PC-9 (cell line): ENCODE measurements at regions not wholly inside any gene's neighbourhood (a gene's known extent, or its start where the extent isn't known, plus 50 kb on each side); places are given as distances from the start of the nearest gene placed in this dataset.

Experiments
- EZH2 ChIP-seq: fragments of 200-600 bp; sonication (generic); IDR thresholded peaks from 2 replicates; pipeline ENCODE4 v1.8.0; 2017; ENCODE audit warnings: antibody characterized with exemption, low read depth
- TF ChIP-seq, protein P1 (sequence below): fragments of 200-600 bp; sonication (generic); conservative IDR thresholded peaks from 2 replicates; pipeline ENCODE4 v1.6.1; 2017; ENCODE audit warnings: mixed run types, antibody characterized with exemption, mild to moderate bottlenecking, moderate library complexity

DNA sequence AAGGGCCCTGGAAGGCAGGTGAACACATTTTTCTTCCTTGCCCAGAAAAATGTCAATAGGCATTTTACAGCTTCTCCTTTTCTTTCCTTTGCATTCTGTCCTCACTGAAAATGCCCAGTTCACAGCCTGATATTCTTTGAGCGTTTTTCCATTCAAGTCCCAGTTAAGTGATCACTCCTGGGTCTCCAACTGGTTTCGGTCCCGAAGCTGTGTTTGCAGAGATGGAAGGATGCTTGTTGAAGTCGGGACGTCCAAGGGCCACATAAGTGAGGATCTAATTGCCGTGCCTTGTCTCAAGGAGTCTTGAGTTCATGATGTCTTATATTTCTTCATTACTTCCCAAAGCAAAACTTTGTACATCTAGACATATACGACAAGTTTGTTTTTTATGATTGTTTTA lies 208.7 kb upstream of the PRKCQ start:
- no peak for TF ChIP-seq EZH2
- TF ChIP-seq, protein P1, sequence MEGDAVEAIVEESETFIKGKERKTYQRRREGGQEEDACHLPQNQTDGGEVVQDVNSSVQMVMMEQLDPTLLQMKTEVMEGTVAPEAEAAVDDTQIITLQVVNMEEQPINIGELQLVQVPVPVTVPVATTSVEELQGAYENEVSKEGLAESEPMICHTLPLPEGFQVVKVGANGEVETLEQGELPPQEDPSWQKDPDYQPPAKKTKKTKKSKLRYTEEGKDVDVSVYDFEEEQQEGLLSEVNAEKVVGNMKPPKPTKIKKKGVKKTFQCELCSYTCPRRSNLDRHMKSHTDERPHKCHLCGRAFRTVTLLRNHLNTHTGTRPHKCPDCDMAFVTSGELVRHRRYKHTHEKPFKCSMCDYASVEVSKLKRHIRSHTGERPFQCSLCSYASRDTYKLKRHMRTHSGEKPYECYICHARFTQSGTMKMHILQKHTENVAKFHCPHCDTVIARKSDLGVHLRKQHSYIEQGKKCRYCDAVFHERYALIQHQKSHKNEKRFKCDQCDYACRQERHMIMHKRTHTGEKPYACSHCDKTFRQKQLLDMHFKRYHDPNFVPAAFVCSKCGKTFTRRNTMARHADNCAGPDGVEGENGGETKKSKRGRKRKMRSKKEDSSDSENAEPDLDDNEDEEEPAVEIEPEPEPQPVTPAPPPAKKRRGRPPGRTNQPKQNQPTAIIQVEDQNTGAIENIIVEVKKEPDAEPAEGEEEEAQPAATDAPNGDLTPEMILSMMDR = no peak
